Stimulated activated CD4-positive, alpha-beta T cell treated with anti-CD3 and anti-CD28 coated beads, TNF-alpha, amount 100 ng/mL, for 24 hours (primary cell): ENCODE measurements at regions not wholly inside any gene's neighbourhood (a gene's known extent, or its start where the extent isn't known, plus 50 kb on each side); places are given as distances from the start of the nearest gene placed in this dataset.
"Not testable (repeated sequence)": the region's sequence is repeated elsewhere in the genome, so short reads cannot be mapped to it uniquely, and the experiment has no call there.

ENCODE experiments used
- DNase-seq, 3 experiments: peaks; one replicate each; pipeline ENCODE4 v3.0.0-alpha.2; 2020; ENCODE audit warnings: low read depth in 3 of 3

GRCh38 chr7:131861620-131862346 lies 305.4 kb upstream of the PODXL start:
- no peak for DNase-seq

GRCh38 chr7:131859147-131859821 lies 302.9 kb upstream of the PODXL start:
- DNase-seq: peak; percentile 0 to 44 (median 9)

GRCh38 chr7:131858611-131859010 lies 302.2 kb upstream of the PODXL start:
- no peak for DNase-seq

GRCh38 chr7:131849472-131849871 lies 293.0 kb upstream of the PODXL start:
- no peak for DNase-seq

- DNase-seq: no peak
Observed at GRCh38 chr7:131848033-131848432, 291.6 kb upstream of the PODXL start.

GRCh38 chr7:131845573-131846314 lies 289.3 kb upstream of the PODXL start:
- no peak for DNase-seq

- DNase-seq: no peak
Observed at GRCh38 chr7:131844369-131844768, 287.9 kb upstream of the PODXL start.

- DNase-seq: no peak
Observed at GRCh38 chr7:131843898-131844331, 287.5 kb upstream of the PODXL start.

GRCh38 chr7:131839967-131840690 lies 283.7 kb upstream of the PODXL start:
- no peak for DNase-seq

- no peak for DNase-seq
Observed at GRCh38 chr7:131836733-131837132, 280.3 kb upstream of the PODXL start.

GRCh38 chr7:131835141-131835540 lies 278.7 kb upstream of the PODXL start:
- DNase-seq: no peak

GRCh38 chr7:131830681-131831080 lies 274.3 kb upstream of the PODXL start:
- no peak for DNase-seq

- no peak for DNase-seq
Observed at GRCh38 chr7:131829947-131830558, 273.6 kb upstream of the PODXL start.

GRCh38 chr7:131827421-131827820 lies 271.0 kb upstream of the PODXL start:
- no peak for DNase-seq

GRCh38 chr7:131826960-131827359 lies 270.5 kb upstream of the PODXL start:
- no peak for DNase-seq

GRCh38 chr7:131823961-131824440 lies 267.6 kb upstream of the PODXL start:
- not testable (repeated sequence) for DNase-seq

- DNase-seq: no peak
Observed at GRCh38 chr7:131819891-131820290, 263.5 kb upstream of the PODXL start.

GRCh38 chr7:131816391-131817007 lies 260.1 kb upstream of the PODXL start:
- no peak for DNase-seq

GRCh38 chr7:131808736-131809135 lies 252.3 kb upstream of the PODXL start:
- DNase-seq: no peak

GRCh38 chr7:131808156-131808555 lies 251.7 kb upstream of the PODXL start:
- not testable (repeated sequence) for DNase-seq

- DNase-seq: no peak
Observed at GRCh38 chr7:131803816-131804215, 247.4 kb upstream of the PODXL start.
